Mammary epithelial cell (primary cell): ENCODE measurements at regions not wholly inside any gene's neighbourhood (a gene's known extent, or its start where the extent isn't known, plus 50 kb on each side); places are given as distances from the start of the nearest gene placed in this dataset.

Experiments used
- CTCF ChIP-seq, 2 donors: IDR thresholded peaks in 1 of 2; conservative IDR thresholded peaks in 1 of 2; 2 replicates each; pipeline ENCODE4 v1.5.1; 2011 to 2012; ENCODE audit warnings: inconsistent platforms in 2 of 2, low read length in 2 of 2, mild to moderate bottlenecking in 2 of 2, control low read depth in 1 of 2, low read depth in 1 of 2; ENCODE audit not compliant: insufficient read depth in 1 of 2; ENCODE audit errors: extremely low read depth in 1 of 2
- EZH2 ChIP-seq: IDR thresholded peaks from 2 replicates; pipeline ENCODE4 v1.6.1; 2012; ENCODE audit warnings: low read length, inconsistent platforms, borderline replicate concordance

DNA sequence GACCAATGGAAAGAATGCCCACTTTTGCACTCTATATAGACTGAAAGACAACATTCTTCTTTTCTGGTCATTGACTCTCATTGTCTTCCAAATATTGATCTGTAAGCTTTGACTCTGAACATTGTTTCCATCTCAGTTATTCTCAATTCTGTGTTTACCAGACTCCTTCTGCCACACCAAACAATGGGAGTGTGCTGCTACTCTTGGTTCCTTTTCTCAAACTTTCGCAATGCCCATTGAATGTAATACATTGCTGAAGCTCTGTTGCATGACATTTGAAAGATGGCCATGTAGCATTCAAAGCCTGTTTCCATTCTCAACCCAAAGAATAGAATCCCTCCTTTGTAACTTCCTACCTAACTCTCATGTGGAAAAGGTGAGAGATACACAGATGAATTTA, 136.2 kb downstream of the BTC start:
- TF ChIP-seq CTCF (conservative IDR thresholded peaks at IDR 0.05 in 1 of 2, IDR thresholded peaks at IDR 0.05 in 1 of 2; ENCODE audit: extremely low read depth in 1 of 2, insufficient read depth in 1 of 2, low read depth in 1 of 2, low read length in 2 of 2) (no peak), EZH2 (no peak)
